ENCODE measurements at regions not wholly inside any gene's neighbourhood (a gene's known extent, or its start where the extent isn't known, plus 50 kb on each side); places are given as distances from the start of the nearest gene placed in this dataset.

DNA sequence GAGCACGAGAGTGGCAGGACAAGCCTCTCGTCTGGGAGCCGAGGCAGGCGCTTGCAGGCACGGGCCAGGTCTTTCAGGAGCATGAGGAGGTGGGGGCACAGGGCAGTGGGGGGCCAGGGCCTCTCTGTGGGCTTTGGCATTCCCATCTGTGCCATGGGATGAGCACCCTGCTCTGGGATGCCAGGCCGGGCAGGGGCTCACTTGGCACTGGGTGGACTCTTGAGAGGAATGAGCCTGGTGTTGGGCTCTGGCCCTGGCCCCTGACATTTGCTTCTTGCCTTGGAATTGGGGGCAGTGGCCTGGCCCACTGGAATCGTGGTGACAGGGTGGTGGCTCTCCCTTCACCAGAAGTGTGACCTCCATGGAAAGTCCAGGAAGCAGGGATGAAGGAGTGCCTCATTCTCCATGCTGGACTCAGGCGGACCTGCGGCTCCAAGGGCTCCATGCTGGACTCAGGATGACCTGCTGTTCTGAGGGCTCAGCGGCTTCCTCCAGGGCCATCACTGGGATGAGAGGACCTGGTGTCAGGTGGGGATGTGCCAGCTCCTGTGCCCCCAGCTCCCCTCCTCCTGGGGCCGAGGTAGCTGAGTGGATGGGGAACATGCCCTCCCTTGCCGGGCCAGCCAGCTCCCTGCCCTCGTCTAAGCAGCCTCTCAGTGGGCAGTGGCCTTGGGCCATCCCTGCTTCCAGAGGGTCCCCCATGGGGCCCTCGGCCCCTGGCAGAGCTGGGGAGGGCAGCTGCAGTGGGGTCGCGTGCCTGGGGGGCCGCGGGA is 220.3 kb downstream of the KIF26A start:
- Histone ChIP-seq H3K4me3 (ENCODE audit: control insufficient read depth in 2 of 3, extremely low read depth in 1 of 3, insufficient read depth in 2 of 3, low read depth in 1 of 3, low read length in 3 of 3) (no peak overlapping the region), H3K4me2 (ENCODE audit: control insufficient read depth, extremely low read depth, insufficient read depth, low read depth, low read length) (no peak overlapping the region), H3K27ac (ENCODE audit: control insufficient read depth, insufficient read depth, low read length) (no peak overlapping the region), H3K9me3 (ENCODE audit: control insufficient read depth, low read depth, low read length) (no peaks in the 10 kb centered on the region), H4K20me1 (ENCODE audit: control insufficient read depth, extremely low read depth, insufficient read depth, low read length) (no peaks in the 10 kb centered on the region), H3K4me1 (ENCODE audit: control insufficient read depth, extremely low read depth, insufficient read depth, low read length) (no peaks in the 10 kb centered on the region), H3K79me2 (ENCODE audit: control insufficient read depth, insufficient read depth, low read length) (no peaks in the 10 kb centered on the region), H3K27me3 (ENCODE audit: control insufficient read depth, extremely low read depth, insufficient read depth, low read length) (no peaks in the 10 kb centered on the region), H3K9ac (ENCODE audit: control insufficient read depth, extremely low read depth, insufficient read depth, low read length) (no peak overlapping the region), H3K36me3 (ENCODE audit: control insufficient read depth in 2 of 2, extremely low read depth in 1 of 2, insufficient read depth in 2 of 2, low read length in 2 of 2) (no peaks in the 10 kb centered on the region), H2AFZ (ENCODE audit: control insufficient read depth, low read length) (no peak overlapping the region), H3K9me1 (ENCODE audit: control insufficient read depth, extremely low read depth, insufficient read depth, low read length) (no peaks in the 10 kb centered on the region)
- FAIRE-seq: no peak
- dilution Hi-C loops (cut with MboI; ENCODE audit: extremely low pct_ligation_motif_present, low sequenced_read_pairs): no loop called here
- no peak for TF ChIP-seq EZH2 (IDR thresholded peaks at IDR 0.05; ENCODE audit: low read length)
- DNase-seq (ENCODE audit: low read depth, low spot score): no peak

DNA sequence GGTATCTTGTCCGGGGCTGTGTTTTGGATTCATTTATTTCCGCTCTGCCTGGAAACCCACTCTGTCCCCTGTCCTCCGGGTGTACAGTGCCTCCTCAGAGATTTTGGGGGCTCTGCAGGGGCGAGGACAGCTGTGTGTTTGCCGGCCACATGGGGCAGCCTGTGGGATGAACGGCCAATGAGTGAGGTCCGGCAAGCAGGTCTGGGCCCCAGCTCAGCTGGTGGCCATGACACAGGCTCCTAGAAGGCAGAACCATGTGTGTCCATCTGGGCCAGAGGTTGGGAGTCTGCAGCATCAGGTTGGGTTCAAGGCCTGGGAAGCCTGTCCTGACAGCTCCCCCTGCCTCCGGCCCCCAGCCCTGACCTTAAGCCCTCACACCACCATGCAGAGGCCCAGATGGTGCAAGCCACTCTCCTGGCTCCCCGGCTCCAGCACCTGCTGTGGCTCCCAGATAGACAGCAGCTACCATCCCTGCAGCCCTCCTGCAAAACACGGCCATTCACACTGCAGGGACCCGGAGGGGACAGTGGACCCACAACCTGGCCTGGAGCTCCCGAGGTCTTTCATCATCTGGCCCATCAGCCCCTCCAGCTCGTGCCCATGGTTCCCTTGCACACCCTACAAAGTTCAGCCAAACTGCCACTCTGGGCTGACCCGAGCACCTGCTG is 220.1 kb upstream of the C14orf180 start:
- H3K27me3 ChIP-seq (ENCODE audit: control insufficient read depth, extremely low read depth, insufficient read depth, low read length): no peaks in the 10 kb centered on the region
- H3K9me3 ChIP-seq (ENCODE audit: control insufficient read depth, low read depth, low read length): no peaks in the 10 kb centered on the region
- no peak overlapping the region for H3K27ac ChIP-seq (ENCODE audit: control insufficient read depth, insufficient read depth, low read length)
- FAIRE-seq (no peak), DNase-seq (ENCODE audit: low read depth, low spot score) (no peak)
- no peaks in the 10 kb centered on the region for H3K79me2 ChIP-seq (ENCODE audit: control insufficient read depth, insufficient read depth, low read length)
- H3K9ac ChIP-seq (ENCODE audit: control insufficient read depth, extremely low read depth, insufficient read depth, low read length): no peak overlapping the region
- dilution Hi-C loops (cut with MboI; ENCODE audit: extremely low pct_ligation_motif_present, low sequenced_read_pairs): no loop called here
- H3K4me3 ChIP-seq (ENCODE audit: control insufficient read depth in 2 of 3, extremely low read depth in 1 of 3, insufficient read depth in 2 of 3, low read depth in 1 of 3, low read length in 3 of 3): no peak overlapping the region
- H2AFZ ChIP-seq (ENCODE audit: control insufficient read depth, low read length): no peak overlapping the region
- no peaks in the 10 kb centered on the region for H4K20me1 ChIP-seq (ENCODE audit: control insufficient read depth, extremely low read depth, insufficient read depth, low read length)
- no peaks in the 10 kb centered on the region for H3K9me1 ChIP-seq (ENCODE audit: control insufficient read depth, extremely low read depth, insufficient read depth, low read length)
- H3K4me2 ChIP-seq (ENCODE audit: control insufficient read depth, extremely low read depth, insufficient read depth, low read depth, low read length): no peak overlapping the region
- no peaks in the 10 kb centered on the region for H3K36me3 ChIP-seq (ENCODE audit: control insufficient read depth in 2 of 2, extremely low read depth in 1 of 2, insufficient read depth in 2 of 2, low read length in 2 of 2)
- TF ChIP-seq EZH2 (IDR thresholded peaks at IDR 0.05; ENCODE audit: low read length): no peak
- TF ChIP-seq, protein P1, sequence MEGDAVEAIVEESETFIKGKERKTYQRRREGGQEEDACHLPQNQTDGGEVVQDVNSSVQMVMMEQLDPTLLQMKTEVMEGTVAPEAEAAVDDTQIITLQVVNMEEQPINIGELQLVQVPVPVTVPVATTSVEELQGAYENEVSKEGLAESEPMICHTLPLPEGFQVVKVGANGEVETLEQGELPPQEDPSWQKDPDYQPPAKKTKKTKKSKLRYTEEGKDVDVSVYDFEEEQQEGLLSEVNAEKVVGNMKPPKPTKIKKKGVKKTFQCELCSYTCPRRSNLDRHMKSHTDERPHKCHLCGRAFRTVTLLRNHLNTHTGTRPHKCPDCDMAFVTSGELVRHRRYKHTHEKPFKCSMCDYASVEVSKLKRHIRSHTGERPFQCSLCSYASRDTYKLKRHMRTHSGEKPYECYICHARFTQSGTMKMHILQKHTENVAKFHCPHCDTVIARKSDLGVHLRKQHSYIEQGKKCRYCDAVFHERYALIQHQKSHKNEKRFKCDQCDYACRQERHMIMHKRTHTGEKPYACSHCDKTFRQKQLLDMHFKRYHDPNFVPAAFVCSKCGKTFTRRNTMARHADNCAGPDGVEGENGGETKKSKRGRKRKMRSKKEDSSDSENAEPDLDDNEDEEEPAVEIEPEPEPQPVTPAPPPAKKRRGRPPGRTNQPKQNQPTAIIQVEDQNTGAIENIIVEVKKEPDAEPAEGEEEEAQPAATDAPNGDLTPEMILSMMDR (optimal IDR thresholded peaks at IDR 0.05 in 1 of 3, IDR thresholded peaks at IDR 0.05 in 1 of 3, conservative IDR thresholded peaks at IDR 0.05 in 1 of 3; ENCODE audit: extremely low read depth in 1 of 3, insufficient read depth in 2 of 3, low read length in 3 of 3): no peak
- H3K4me1 ChIP-seq (ENCODE audit: control insufficient read depth, extremely low read depth, insufficient read depth, low read length): no peaks in the 10 kb centered on the region
